DMS53 (cell line): ENCODE measurements at regions not wholly inside any gene's neighbourhood (a gene's known extent, or its start where the extent isn't known, plus 50 kb on each side); places are given as distances from the start of the nearest gene placed in this dataset.
A peak's percentile ranks its signal among the peaks of the same experiment; 100 is the strongest.

ENCODE experiments used
- DNase-seq: peaks from one replicate; lab custom pipeline; 2025; lab: John Stamatoyannopoulos, UW

DNA sequence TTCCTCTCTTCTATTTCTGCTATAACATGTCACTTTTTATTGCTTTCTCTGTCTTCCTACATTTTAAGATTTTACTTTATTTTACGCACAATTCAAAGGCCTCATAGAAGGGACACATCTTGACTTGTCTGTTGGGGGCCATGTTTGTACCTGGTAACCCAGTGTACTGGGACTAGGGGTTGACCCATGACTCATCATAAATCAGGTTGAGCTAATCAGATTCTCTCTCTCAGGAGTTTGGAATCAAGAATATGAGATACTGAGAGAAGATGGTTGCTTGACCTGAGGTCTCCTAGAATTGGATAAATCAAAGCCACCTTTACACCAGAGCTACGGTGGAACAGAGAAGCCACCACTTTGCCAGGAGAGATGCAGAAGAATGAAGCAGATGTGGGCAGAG is 153.0 kb downstream of the UXS1 start:
- no peak for DNase-seq

DNA sequence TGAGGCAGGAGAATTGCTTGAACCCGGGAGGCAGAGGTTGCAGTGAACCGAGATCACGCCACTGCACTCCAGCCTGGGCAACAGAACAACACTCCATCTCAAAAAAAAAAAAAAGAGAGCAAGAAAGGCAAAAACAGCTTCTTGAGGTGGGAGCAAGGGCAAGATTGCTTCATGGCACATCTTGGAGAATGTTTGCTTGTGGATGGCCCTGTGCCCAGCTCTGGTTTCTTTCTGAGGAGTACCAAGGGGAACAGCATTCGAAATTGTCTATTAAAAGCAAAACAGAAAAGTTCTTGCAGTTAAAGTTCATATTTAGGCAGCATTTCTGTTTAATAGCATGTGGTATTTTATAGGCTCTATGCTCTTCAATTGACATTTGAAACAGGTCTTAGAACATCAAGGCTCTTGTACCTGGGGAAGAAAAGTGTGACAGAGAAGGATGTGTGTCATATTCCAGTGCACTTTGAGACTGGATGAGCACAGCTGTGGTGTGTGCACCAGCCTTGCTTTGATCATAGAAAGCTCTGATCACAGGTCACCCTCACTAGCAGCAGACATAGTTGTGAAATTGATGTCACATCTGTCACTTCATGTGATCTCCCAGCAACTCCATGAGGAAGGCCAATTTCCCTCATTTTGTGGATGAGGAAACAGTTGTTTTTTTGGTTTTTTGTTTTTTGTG is 154.3 kb downstream of the UXS1 start:
- no peak for DNase-seq

DNA sequence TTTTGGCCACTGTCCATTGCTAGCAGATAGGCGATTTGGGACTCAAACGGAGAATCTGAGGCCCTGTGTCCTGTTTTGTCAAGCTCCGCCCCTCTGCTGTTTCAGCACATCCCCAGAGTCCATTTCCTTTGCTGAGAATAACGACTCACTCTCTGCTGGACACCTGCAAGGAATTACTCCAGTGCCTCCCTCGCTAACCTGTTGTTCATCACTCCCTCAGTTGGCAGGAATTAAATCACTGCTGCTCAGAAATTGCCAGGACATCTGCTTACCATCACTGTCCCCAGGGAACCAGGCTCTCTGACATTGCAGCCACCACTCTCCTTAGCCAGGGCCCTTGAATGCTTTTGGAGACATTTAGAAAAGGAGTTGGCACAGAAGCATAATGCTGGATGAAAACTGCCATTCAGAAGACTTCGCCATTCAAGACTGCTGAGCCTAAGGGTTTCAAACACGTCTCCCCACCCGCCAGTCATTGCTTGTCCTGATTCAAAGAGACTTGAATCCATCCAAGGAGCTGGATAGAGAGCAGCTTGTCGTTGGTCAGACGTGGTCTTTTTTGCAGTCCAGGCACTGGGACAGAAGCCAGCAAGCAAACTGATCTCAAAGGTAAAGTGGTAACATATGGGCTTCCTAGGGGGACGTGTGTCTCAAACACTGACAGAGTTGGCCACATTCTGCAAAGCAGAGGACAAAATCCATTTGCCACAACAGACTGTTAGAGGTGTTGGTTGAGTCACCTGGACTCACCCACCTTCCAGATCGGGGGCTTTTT is 155.3 kb downstream of the UXS1 start:
- DNase-seq = peak; percentile 23

DNA sequence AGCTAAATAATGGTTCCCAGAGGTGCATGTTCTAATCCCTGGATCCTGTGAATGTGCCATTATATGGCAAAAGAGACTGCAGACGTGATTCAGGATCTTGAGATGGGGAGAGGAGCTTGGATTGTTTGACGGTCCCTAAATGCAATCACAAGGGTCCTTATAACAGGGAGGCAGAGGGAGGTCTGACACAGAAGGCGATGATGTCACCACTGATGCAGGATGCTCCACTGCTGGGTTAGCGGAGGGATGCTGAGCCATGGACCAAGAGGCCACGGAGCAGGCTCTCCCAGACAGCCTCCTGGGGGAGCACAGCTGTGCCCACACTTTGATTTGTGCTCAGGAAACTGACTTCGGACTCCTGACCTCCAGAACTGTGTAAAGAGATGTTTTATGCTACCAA is 156.2 kb downstream of the UXS1 start:
- no peak for DNase-seq

DNA sequence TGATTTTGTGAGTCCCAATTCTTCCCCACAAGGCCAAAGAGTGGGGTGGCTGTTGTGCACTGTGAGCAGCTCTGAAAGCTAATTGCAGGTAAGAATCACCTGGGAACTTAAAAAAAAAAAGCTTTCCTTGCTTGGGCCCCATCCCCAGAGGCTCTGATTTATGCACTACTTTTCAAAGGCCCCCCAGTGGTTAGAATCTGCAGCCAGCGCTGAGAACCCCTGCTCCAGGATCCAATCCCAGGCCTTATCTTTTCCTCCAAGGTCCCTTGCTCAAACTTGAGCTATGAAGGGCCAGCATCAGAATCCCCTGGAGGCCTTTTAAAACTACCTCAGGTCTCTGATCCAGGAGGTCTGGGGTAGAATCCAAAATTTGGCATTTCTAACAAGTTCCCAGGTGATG is 156.8 kb downstream of the UXS1 start:
- DNase-seq = no peak

DNA sequence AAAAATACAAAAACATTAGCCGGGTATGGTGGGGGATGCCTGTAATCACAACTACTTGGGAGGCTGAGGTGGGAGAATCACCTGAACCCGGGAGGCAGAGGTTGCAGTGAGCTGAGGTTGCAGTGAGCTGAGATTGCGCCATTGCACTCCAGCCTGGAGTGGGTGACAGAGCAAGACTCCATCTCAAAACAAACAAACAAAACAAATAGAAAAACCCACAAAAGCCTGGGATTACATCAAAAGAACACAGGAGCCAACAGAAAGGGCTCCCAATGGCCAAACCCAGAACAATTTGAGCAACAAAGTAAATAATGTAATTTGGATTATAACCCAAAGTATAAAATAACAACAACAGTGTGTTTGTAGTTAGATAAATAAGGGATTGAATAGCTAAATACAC is 159.8 kb downstream of the UXS1 start:
- peak; percentile 80 for DNase-seq

DNA sequence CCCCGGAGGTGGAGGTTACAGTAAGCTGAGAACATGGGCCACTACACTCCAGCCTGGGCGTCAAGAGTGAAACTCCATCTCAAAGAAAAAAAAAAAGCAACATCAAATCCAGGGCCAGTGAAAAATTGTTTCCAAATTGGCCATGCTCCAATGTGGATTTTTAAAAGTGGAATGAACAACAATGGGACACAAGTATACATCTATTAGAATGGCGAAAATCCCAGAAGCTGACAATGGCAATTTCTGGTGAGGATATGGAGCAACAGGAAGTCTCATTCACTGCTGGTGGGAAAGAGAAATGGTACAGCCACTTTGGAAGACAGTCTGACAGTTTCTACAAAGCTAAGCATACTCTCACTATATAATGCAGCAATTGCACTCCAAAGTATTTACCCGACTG is 161.4 kb downstream of the UXS1 start:
- no peak for DNase-seq

- no peak for DNase-seq
Observed at GRCh38 chr2:106030287-106031268, 163.5 kb downstream of the UXS1 start.

DNA sequence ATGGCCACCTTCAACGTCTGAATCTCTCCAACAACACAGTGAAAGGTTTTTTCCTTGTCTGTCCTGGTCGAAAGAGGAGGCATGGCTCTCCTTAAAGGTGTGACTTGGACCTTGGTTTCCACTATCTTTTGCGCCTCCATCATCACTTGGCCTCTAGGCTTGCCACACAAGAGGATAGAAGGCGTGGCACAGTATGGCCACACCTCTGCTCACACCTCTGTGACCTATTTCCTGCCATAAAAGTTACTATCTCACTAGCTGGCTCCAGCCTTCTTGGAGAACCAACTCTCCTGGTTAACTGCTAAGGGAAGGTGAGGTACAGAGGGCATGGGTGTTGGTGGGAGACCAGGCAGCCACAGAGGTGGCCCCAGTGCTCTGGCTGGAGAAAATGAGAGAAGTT is 165.9 kb downstream of the UXS1 start:
- no peak for DNase-seq

- DNase-seq = no peak
Observed at GRCh38 chr2:106026271-106027190, 167.6 kb downstream of the UXS1 start.

- DNase-seq = no peak
Observed at GRCh38 chr2:106025796-106026195, 168.3 kb downstream of the UXS1 start.

DNA sequence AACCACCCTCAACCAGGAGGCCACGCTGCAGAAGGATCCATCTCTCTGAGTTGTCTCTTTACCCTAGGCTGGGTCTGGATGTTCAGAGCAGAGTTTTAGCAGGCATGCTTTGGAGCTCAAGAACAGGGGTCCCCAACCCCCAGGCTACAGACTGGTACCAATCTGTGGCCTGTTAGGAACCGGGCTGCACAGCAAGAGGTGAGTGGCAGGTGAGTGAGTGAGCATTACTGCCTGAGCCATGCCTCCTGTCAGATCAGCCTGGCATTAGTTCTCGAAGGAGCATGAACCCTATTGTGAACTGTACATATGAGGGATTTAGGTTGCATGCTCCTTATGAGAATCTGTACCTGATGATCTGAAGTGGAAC is 172.5 kb downstream of the UXS1 start:
- no peak for DNase-seq

DNA sequence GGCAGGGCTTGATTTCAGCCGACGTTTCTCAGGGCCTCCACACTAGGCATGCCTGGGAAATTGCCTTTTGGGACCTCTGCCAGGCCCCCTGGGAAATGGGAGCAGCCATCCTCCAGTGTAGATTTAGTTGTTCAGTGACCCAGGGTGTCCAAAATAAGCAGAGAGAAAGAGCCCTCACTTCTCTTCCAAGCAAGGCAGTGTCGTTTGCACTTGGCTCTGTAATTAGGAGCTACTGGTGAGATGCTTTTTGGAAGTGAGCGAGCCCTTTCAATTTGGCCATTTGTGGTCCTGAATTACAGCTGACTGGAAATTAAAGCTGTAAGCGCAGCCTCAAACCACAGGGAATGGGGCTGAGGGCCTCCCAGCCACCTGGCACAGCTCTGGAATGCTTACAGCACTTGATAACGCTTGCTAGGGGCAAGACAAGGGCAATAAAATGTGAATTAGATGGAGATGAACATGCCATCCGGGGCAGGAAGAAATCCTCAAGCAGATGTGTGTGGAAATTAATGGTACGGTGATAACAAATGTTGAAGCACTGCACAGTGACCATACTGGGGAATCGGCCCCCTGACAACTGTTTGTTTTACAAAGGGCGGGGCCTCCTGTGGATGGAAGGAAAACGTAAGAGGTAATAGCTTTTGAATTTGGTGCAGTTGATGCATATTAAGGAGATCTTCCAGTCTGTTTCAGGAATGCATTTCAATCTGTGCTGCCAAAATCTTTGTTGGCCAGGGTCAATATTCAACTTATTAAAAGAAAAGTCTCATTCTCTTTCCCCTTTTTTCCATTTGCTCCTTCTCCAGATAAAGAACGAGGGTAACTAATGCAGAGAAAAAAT is 173.1 kb downstream of the UXS1 start:
- no peak for DNase-seq

- no peak for DNase-seq
Observed at GRCh38 chr2:106020032-106020431, 174.1 kb downstream of the UXS1 start.

DNA sequence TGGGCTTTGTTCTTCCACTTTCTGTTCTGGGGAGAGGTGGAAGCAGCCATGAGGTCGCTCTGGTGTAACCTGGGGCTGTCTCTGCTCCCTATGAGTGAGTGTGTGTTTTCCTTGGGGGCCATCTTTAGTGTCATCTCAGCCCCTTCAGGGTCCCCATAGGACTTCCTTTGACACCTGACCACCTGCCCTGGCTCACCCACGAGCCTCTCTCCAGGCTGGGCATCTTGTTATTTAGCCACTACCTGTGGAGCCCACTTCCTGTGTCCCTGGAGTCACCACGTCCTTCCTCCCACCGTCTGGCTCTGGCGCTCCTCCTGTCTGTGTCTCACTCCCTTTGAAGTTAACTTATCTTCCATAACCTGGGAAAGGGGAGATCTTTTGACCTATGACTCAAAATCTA is 176.0 kb downstream of the UXS1 start:
- no peak for DNase-seq

- no peak for DNase-seq
Observed at GRCh38 chr2:106012591-106013347, 181.3 kb downstream of the UXS1 start.

- DNase-seq = no peak
Observed at GRCh38 chr2:106012001-106012590, 182.0 kb downstream of the UXS1 start.

DNA sequence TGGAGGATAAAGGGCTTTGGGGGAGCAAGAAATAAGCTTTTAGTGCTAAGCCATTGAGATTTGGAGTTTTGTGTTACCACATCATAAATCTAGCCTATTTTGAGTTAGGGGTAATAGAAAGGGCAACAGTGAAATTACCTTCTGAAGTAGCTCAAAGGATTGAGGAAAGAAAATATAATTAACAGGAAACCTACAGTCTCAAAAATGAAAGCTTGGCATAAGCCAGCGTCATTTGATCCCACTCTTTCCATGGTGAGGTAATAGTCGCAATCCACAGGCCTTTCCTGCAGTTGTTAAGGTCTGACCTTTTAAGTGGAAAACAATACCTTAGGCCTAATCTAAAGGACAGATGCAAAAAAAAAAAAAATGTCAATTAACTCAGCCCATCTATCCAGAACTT is 182.7 kb downstream of the UXS1 start:
- DNase-seq = peak; percentile 33

DNA sequence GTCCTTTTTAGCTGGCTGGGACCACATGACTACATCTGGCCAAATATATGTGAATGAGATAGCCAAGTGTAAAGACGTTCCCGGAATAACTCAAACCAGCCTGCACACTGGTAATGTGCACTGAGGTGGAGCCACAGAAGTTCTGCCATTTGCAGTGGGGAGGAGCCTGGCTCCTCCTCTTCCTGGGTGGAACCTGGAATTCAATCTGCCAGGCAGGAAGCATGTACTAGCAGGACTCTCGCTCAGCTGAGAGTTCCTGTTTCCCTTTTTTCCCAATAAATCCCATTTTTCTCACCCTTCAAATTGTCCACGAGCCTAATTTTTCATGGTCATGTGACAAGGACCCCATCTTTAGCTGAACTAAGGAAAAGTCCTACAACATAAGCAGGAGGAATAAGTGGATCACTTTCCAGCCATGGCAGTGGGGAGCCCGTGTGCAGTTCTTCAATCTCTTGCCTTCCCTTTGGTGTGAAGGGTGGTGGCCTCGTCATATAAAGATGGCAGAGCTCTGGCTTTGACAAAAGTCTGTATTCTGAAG is 183.2 kb downstream of the UXS1 start:
- no peak for DNase-seq
